ENCODE measurements at regions not wholly inside any gene's neighbourhood (a gene's known extent, or its start where the extent isn't known, plus 50 kb on each side); places are given as distances from the start of the nearest gene placed in this dataset.
"Not testable (repeated sequence)": the region's sequence is repeated elsewhere in the genome, so short reads cannot be mapped to it uniquely, and the experiment has no call there.

DNA sequence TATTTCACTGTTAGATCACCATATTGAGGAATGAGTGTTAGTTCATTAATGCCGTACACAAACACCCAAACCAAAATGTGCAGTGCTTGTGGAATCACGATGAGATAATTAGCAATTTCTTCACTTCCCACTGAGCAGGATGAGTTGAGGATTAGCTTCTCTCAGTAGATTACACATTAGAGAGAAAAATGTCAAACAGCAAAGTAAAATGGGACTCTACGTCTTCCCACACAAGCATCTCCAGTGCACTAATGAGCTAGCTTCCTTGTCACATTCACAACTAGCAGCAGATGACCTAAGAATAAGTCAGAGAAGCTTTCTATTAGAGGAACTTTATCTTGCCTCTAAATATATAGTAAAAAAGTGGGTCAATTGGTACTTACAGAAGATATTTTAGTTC is 926.9 kb downstream of the TSN start:
- DNase-seq: no peak

DNA sequence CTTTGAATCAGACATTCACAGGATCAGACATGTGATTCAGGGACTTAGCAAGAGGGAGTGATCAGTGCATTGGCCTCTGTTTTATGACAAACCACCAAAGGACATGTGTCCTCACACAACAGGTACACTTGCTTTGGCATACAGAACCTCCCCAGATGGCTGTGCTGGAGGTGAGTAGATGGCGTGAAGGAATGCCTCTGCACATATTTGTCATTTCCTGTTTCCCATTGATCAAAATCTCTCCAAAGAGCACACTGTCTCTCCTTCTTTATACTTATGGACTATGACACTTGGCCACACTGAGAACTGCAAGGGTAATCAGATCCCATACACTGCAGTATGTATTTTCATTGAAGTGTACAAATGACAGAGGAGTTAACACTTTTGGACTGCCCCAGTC is 927.6 kb downstream of the TSN start:
- no peak for DNase-seq

DNA sequence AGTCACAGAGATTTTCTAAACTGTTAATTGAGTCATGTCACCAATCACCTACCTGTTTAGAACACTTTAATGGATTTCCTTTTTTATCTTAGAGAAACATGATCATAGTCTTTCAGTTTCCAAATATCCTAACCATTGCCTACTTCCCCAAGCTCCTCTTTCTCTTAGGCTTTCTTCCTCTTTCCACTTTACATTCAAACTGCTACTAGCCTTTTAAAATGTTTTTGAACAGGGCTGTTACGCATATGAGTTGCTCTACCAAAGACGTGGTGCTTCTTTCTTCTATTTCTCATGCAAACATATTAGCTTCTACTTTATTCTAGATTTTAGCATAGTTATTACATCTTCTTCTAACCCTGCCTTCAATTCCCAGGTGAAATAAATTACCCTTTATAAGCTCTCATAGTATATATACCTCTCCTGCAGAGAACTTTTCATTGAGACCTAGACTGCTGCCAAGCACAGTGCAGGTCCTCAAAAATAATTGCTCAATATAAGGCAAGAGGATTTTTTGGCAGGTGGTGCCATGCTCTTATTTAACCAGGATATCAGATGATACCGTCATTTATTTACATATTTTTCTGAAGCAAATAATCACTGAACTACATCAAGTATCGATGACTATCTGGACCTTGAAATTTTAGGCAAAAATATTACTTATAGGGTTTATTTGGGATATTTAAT is 937.1 kb downstream of the TSN start:
- DNase-seq: no peak

- DNase-seq: no peak
Measured at GRCh38 chr2:122697415-122697814, 942.0 kb downstream of the TSN start.

GRCh38 chr2:122703676-122704075 is 948.2 kb downstream of the TSN start:
- DNase-seq: no peak

- no peak for DNase-seq
Measured at GRCh38 chr2:122704109-122704563, 948.7 kb downstream of the TSN start.

DNA sequence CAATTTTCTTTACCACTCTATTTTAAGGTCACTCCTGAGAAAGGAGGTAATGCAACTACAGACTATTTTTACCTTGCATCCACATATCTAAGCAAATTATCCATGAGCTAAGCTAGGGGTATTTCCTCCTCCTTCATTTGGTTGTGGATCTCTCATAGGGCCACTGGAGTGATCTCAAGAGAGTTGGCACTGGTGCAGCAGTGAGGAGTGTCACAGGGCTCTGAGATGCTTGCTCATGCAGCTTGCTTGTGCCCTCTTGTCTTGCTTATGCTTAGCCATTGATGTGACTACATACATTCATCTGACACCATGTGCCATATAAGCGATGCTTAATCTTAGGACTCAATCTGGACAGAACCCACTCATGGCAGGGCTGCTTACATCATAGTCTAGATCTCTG is 950.3 kb downstream of the TSN start:
- no peak for DNase-seq

DNA sequence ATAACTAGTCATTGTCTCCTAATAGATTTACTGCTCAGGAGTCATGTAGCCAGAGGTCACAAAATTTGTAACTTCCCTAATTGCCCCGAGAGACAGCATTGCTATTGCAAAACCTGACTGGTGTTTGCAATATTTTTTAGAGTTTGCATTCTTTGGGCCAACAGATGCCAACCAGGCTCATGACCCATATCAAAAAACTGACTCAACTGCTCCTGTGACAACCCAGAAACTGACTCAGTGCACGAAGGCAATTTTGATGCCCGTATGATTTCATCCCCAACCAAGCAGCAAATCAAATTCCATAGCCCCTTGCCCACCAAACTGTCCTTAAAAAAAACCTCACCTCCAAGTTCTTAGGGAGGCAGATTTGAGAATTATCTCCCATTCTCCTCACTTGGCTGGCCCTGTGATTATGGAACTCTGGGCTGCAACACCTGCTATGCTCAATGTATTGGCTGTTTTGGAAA is 951.3 kb downstream of the TSN start:
- no peak for DNase-seq

DNA sequence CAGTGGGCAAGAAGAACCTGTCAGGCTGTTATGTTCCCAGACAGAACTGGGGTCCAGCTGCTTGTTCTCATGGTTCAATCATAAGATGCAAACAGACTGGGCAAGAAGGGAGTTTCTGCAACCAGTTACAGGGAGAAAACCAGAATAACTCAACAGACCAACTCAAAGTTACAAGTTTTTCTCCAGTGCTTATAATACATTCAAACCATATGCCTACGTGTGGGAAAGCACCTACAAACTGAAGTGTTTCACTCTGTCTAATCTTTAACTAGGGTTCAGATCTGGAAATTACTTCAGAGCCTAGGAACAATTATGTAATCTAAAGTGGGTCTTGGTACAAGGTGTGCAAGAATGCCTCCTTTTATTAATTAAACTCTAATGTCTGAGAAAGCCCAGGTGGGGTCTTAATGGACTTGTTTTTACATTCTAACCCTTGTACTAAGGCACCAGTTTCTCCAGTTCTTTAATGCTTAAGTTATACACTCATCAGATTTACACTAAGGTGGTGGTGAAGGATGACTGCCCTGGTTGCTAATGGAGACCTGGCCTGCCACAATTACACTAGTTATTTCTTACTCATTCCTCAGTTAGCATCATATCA is 951.9 kb downstream of the TSN start:
- DNase-seq: no peak

DNA sequence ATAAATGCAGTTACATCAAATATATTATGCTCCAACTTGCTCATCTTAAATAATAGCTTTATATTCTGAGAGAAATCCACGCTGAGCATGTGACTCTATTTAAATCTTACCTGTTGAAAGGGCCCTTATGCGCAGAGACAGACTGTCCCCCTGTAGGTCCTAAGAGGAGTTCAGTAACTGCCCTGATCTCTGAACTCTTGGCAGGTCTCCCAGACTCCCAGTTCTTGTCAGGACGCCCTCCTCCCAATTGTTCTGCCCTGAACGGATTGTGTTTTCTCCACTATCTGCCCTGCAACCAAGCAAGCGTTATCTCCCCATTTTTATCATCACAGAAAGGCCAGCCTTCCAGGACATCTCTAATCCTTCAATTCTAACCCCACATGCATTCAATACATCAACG is 954.6 kb downstream of the TSN start:
- DNase-seq: no peak

DNA sequence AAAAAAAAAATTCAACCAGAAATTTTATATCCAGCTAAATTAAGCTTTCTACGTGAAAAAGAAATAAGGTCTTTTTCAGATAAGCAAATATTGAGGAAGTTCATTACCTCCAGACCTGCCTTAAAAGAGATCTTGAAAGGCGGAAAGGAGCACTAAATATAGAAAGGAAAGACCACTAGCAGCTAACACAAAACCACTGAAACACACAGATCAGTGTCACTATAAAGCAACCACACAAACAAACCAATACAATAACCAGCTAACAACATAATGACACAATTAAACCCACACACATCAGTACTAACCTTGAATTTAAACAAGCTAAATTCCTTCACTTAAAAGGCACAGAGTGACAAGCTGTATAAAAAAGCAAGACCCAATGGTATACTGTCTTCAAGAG is 958.3 kb downstream of the TSN start:
- no peak for DNase-seq

DNA sequence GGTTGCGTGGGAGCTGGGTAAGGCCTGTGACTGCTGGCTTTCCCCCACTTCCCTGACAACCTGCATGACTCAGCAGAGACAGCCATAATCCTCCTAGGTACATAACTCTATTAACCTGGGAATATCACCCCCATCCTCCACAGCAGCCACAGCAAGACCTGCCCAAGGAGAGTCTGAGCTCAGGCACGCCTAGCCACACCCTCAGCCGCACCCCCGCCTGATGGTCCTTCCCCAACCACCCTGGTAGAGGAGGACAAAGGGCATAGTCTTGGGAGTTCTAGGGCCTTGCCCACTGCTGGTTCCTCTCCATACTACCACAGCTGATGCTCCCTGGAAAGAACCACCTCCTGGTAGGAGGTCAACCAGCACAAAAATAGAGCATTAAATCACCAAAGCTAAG is 965.4 kb downstream of the TSN start:
- not testable (repeated sequence) for DNase-seq

DNA sequence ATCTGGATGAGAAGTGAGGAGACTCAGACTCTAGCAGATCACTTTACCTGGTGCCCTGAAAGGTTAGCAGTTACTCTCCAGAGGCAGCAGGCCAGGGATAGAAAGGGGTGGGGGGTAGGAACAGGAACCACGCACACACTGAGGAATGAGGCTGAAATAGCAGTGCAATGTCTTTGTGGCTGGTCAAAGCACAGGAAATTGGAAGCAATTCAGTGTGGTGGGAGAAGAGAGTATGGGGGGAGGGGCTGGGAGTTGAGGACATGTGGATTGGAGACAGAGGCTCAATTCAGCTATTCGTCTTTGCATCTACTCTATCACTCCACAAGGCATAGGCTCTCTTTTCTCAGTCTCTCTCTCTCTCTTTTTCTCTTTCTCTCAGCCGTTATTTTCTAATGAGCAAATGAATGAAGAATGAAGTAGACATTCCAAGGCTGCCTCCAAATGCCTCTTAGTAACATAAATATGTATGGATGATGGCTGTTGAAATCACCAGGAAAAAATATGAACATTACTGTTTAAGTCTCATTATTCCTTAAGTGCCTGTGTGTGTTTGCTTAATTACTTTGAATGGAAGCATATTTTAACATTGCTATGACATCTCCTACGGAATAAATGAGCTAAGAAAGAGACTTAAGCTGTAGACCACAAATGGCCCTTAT is 979.4 kb downstream of the TSN start:
- no peak for DNase-seq

GRCh38 chr2:122736279-122736678 is 980.8 kb downstream of the TSN start:
- no peak for DNase-seq

- DNase-seq: no peak
Measured at GRCh38 chr2:122737429-122738077, 982.1 kb downstream of the TSN start.

DNA sequence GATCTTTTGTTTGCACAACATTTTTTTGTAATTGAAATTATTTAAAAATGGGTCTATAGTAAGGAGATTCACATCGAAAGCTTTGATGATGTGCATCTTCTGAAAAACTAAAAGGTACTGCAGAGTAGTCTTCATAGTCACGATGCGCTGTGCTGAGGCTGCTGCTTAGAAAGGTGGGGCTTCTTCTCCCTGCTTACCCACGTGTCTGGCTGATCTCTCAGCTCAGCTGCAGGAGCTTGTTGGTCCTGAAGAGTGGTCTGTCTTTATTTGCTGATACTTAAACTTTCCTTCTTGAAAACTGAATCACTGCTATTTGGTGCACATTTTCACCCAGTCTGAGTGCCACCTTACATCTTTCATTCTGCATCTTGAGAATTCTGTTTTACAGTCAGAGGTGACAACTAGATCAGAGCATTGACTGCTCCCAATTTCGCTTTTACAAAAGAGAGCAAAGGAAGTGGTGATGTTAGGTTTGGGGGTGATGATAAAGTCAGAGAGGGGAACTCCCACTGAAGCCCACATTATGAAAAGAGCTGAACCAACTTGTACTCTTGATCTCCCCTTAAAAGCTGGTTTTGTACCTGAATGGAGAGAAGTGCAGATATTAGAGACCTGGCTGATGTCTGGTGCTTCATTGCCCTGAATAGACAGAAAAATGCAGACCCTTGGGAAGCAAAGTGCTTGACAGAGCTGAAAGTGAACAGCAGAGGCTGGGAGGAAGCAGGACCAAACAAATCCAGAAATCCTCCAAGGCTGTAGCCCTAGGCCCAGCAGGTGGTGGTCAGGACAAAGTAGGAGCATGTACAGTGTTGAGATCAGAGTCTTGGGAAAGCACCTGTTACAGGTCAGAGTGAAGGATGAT is 984.5 kb downstream of the TSN start:
- no peak for DNase-seq

- DNase-seq: no peak
Measured at GRCh38 chr2:122740594-122740948, 985.1 kb downstream of the TSN start.

DNA sequence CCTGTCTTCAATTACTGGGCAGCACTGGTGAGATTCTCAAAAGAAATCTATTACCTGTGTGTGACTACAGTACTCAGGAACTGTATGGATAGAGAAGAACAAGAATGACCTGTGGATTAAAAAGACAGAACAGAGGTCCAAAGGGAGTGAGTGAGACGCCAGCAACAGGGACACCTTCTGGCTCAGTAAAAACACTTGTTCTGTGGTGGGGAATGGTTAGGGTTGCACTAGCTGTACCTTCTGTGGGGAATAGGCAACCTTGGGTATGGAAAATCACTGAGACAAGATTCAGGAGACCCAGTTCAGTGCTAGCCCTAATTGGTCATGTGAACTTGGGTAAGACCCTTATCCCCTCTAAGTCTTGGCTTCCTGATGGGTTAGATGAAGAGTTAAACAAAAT is 986.0 kb downstream of the TSN start:
- no peak for DNase-seq

- DNase-seq: no peak
Measured at GRCh38 chr2:122743021-122743675, 987.7 kb downstream of the TSN start.

DNA sequence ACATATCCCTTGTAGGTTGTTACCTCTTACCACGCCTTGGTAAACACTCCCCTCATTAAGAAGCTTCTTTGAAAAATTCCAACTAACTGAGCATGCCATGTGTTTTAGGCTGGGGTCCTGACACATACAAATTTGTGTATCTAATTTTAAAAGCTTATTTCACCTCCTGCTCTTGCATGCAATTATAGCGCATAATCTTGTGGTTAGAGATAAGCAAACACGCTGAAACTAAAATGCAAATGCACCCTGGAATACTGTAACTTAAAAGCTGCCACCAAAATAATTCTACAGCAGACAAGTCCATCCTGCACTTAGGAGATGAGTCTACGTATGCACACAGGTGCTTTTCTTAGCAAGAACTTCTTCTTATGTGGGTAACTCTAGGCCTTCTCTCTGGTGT is 990.2 kb downstream of the TSN start:
- DNase-seq: no peak

GRCh38 chr2:122747670-122748069 is 992.2 kb downstream of the TSN start:
- DNase-seq: no peak

DNA sequence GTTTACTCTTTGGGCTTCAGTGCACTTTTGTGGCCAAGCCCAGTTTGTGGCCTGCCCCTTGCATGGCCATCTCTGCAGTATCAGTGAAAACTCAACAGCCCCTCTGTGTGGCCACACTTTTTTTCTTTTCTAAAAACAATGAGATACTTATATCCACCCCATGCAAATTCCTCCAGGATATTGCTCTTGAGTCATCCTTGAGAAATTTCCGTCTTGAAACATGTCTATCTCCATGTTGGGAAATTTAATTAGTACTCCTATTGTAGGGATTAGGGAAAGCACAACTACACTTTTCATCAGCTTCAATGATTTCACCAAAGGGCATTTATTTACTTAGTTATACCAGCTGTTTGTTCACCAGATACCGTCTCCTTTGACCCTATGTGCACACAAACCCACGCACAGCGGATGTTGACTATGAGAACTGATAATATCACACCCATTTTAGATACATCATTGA is 993.1 kb downstream of the TSN start:
- DNase-seq: no peak

Measured in CD4-positive, alpha-beta T cell treated with Interleukin-6 for 4 hours (primary cell).